ENCODE measurements at regions not wholly inside any gene's neighbourhood (a gene's known extent, or its start where the extent isn't known, plus 50 kb on each side); places are given as distances from the start of the nearest gene placed in this dataset.

- TF ChIP-seq POLR2A (IDR thresholded peaks at IDR 0.05; ENCODE audit: low read depth, low read length): no peak
- no peak for DNase-seq (ENCODE audit: insufficient read length, low spot score)
- no peak for FAIRE-seq
These were observed 795.9 kb downstream of the MAFB start for GRCh38 chr20:39893003-39893685.

- DNase-seq (ENCODE audit: insufficient read length, low spot score): no peak
- TF ChIP-seq POLR2A (IDR thresholded peaks at IDR 0.05; ENCODE audit: low read depth, low read length): no peak
- no peak for FAIRE-seq
These were observed 798.3 kb downstream of the MAFB start for GRCh38 chr20:39890697-39891096.

- no peak for TF ChIP-seq POLR2A (IDR thresholded peaks at IDR 0.05; ENCODE audit: low read depth, low read length)
- FAIRE-seq (no peak), DNase-seq (ENCODE audit: insufficient read length, low spot score) (no peak)
These were observed 800.7 kb downstream of the MAFB start for GRCh38 chr20:39888310-39888709.

DNA sequence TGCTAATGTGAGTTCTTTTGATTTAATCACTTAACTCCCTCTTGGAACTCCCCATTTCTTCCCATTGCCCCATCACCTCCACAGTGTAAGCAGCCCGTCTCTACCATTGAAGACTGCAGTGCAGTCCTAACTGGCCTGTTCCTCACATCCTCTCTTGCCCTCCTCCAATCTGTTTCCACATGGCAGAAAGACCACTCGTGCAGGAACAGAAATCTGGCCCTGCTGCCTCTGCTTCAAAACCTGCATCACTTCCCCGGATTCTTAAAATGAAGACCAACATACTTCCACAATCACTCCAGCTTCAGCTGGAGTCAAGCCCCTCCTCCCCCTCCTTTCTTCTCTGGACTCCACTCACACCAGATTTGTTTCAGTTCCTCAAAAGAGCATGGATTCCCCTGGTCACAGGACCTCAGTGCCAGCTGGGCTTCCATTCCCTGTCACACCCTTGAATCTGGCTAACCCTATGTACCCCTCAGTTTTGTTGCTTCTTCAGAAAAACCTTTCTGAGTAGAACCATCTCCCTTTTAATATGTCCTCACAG is 802.3 kb downstream of the MAFB start:
- no peak for DNase-seq (ENCODE audit: insufficient read length, low spot score)
- no peak for TF ChIP-seq POLR2A (IDR thresholded peaks at IDR 0.05; ENCODE audit: low read depth, low read length)
- no peak for FAIRE-seq

- peak; percentile 55 for FAIRE-seq
- peak; percentile 47 for DNase-seq (ENCODE audit: insufficient read length, low spot score)
These were observed 802.9 kb downstream of the MAFB start for GRCh38 chr20:39885975-39886649.

GRCh38 chr20:39882806-39883205 is 806.2 kb downstream of the MAFB start:
- DNase-seq (ENCODE audit: insufficient read length, low spot score) (no peak), FAIRE-seq (no peak)
- TF ChIP-seq POLR2A (IDR thresholded peaks at IDR 0.05; ENCODE audit: low read depth, low read length): no peak

More at GRCh38 chr20:39885975-39886649, 802.9 kb downstream of the MAFB start:
- no peak for TF ChIP-seq POLR2A (IDR thresholded peaks at IDR 0.05; ENCODE audit: low read depth, low read length)

DNA sequence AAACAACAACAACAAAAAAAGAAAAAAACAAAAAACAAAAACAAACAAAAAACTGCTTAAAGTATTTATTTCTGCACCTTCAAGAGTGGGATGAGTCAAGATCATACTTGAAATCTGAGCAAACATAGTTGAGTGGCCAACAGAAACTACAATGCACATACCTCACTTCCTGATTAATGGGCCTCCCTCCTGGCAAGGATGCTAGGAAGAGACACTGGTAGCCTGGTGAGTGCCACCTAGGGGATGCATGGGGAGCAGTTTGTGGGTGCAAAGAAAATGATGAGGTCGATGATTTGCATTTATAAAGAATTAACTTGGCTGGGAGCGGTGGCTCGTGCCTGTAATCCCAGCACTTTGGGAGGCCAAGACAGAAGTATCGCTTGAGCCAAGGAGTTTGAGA is 808.1 kb downstream of the MAFB start:
- DNase-seq (ENCODE audit: insufficient read length, low spot score): peak; percentile 21
- TF ChIP-seq POLR2A (IDR thresholded peaks at IDR 0.05; ENCODE audit: low read depth, low read length): no peak
- no peak for FAIRE-seq

GRCh38 chr20:39879296-39879695 is 809.7 kb downstream of the MAFB start:
- DNase-seq (ENCODE audit: insufficient read length, low spot score) (no peak), FAIRE-seq (no peak)
- no peak for TF ChIP-seq POLR2A (IDR thresholded peaks at IDR 0.05; ENCODE audit: low read depth, low read length)

DNA sequence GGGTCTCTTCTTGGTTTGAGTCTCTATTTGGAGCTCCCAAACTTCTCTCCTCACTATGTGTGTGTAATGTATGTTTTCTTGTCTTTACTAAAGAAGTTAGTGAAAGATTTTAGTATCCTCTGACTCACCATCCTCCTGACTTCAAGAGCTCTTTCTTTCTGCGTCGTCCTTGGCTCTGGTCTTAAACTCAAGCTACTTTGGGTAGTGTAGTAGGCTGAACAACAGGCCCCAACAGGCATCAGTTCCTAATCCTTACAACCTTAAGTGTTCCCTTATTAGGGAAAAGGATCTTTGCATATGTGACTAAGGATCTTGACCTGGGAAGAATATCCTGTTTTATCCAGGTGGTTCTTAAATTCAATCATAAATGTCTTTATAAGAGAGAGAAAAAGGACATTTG is 810.2 kb downstream of the MAFB start:
- no peak for TF ChIP-seq POLR2A (IDR thresholded peaks at IDR 0.05; ENCODE audit: low read depth, low read length)
- no peak for FAIRE-seq

GRCh38 chr20:39878320-39878719 is 810.7 kb downstream of the MAFB start:
- TF ChIP-seq POLR2A (IDR thresholded peaks at IDR 0.05; ENCODE audit: low read depth, low read length): no peak

More for the DNA sequence above, 810.2 kb downstream of the MAFB start:
- no peak for DNase-seq (ENCODE audit: insufficient read length, low spot score)

DNA sequence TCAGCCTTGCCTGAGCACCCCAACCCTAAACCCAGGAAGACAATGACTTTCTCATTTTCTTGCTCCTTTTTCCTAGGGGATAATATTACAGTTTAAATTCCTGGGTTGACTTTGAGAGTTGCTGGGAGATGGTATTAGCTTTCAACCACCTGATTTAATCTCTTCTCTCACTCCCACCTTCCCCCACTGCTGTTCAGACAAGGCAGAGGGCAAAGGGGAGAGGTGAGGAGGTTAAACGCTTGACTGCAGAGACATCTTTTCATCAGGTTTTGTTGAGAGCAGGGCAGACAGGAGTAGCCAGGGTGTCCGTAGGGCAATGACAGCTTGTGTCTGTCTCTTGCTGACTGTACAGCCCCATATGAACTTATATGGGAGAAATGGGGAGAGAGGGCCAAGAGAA is 811.2 kb downstream of the MAFB start:
- DNase-seq (ENCODE audit: insufficient read length, low spot score) (no peak), FAIRE-seq (no peak)
- TF ChIP-seq POLR2A (IDR thresholded peaks at IDR 0.05; ENCODE audit: low read depth, low read length): no peak

More at GRCh38 chr20:39878320-39878719, 810.7 kb downstream of the MAFB start:
- DNase-seq (ENCODE audit: insufficient read length, low spot score) (no peak), FAIRE-seq (no peak)

- FAIRE-seq: no peak
- DNase-seq (ENCODE audit: insufficient read length, low spot score): no peak
- TF ChIP-seq POLR2A (IDR thresholded peaks at IDR 0.05; ENCODE audit: low read depth, low read length): no peak
These were observed 811.9 kb downstream of the MAFB start for GRCh38 chr20:39876976-39877635.

- FAIRE-seq (no peak), DNase-seq (ENCODE audit: insufficient read length, low spot score) (no peak)
- no peak for TF ChIP-seq POLR2A (IDR thresholded peaks at IDR 0.05; ENCODE audit: low read depth, low read length)
These were observed 813.4 kb downstream of the MAFB start for GRCh38 chr20:39875492-39876110.

Data from H54 (cell line).